ENCODE measurements at regions not wholly inside any gene's neighbourhood (a gene's known extent, or its start where the extent isn't known, plus 50 kb on each side); places are given as distances from the start of the nearest gene placed in this dataset.
"Not testable (repeated sequence)": the region's sequence is repeated elsewhere in the genome, so short reads cannot be mapped to it uniquely, and the experiment has no call there.

GRCh38 chr1:149700220-149700619, 82.3 kb upstream of the FCGR1A start:
- TF ChIP-seq, protein P1, sequence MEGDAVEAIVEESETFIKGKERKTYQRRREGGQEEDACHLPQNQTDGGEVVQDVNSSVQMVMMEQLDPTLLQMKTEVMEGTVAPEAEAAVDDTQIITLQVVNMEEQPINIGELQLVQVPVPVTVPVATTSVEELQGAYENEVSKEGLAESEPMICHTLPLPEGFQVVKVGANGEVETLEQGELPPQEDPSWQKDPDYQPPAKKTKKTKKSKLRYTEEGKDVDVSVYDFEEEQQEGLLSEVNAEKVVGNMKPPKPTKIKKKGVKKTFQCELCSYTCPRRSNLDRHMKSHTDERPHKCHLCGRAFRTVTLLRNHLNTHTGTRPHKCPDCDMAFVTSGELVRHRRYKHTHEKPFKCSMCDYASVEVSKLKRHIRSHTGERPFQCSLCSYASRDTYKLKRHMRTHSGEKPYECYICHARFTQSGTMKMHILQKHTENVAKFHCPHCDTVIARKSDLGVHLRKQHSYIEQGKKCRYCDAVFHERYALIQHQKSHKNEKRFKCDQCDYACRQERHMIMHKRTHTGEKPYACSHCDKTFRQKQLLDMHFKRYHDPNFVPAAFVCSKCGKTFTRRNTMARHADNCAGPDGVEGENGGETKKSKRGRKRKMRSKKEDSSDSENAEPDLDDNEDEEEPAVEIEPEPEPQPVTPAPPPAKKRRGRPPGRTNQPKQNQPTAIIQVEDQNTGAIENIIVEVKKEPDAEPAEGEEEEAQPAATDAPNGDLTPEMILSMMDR (IDR thresholded peaks at IDR 0.05), result not testable (repeated sequence)
- not testable (repeated sequence) for TF ChIP-seq EZH2 (IDR thresholded peaks at IDR 0.05)
